Activated T-cell treated with anti-CD3 and anti-CD28 coated beads, Interleukin-2, amount 50 U/mL, for 1 hour (primary cell): ENCODE measurements at regions not wholly inside any gene's neighbourhood (a gene's known extent, or its start where the extent isn't known, plus 50 kb on each side); places are given as distances from the start of the nearest gene placed in this dataset.

ENCODE experiments used
- DNase-seq: peaks from one replicate; pipeline ENCODE4 v3.0.0-alpha.2; 2020

DNA sequence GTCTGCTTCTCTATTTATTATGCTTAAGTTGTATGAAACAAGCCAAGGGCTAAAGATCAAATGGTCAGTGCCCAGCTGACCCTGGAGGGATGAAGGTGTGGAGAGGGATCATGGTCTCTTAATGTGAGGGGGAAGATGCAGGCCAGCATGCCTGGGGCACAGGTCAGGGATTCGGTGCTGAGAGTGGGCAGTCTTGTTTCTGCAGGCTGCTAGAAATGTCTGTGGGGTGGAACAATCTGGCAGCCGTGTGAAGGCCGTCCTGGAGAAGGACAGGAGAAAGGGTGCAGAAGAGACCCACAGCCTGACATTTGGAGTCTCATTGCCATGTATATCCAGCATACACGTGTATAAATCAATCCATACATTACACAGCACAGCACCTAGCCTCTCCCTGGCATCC, 258.3 kb upstream of the MOCS1 start:
- no peak for DNase-seq

DNA sequence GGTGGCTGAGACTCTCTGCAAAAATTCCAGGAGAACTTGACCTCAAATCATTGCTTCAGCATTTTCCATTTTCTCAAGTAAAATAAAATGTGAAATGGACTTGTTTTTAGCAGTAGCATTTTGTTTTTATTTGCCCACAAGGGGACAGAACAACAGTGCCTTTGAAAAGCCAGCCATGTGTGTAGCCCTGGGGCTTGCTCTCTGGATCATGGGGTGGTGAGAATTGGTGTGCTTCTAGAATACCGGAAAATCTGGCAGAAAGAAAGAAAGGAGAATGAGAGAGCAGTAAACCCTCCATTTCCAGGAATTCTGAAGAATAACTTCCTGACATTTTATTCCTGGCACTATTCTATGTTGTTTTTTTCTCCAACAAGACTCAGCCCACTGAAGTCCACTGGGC, 254.7 kb upstream of the MOCS1 start:
- no peak for DNase-seq

DNA sequence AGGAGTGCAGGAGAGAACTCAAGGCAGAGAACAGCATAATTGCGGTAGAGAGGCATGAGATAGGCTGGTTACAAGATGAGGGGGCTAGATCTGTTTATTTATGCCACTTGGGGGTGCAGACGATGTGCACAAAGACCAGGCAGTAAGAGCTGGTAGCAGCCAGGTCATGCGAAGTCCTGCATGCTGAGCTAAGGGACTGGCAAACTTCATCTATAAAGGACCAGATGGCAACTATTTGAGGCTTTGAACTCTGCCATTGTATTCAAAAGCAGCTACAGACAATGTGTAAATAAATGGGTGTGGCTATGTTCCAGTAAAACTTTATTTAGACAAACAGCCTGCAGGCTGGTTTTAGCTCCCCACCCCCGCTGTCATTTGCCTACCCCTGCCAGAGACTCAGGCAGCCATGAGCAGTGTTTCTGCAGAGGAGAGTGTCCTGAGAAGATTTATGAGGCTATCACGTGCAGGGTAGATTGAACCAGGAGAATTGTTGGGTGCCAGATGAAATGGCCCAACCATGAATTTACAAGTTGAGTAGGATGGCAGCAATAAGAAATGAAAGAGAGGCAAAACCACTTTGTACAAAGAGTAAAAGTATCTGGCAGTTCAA, 253.4 kb upstream of the MOCS1 start:
- DNase-seq = no peak

DNA sequence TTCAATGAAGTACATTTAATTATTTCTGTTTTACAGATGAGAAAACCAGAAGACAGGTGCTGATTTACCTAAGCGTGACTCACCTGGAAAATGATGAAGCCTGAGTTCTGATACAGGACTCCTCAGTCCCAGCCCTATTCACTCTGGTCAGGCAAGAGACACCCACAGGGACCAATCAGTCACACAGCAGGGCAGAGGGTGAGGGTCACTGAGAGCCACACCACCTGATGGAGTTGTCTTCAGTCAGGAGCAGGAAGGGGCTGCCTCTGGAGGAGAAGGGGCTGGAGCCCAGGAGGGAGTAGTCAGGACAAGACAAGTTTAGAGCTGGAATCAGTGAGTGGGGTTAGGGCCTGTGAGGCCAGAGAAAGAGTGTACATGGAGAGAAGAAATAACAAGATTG, 251.2 kb upstream of the MOCS1 start:
- DNase-seq = no peak

DNA sequence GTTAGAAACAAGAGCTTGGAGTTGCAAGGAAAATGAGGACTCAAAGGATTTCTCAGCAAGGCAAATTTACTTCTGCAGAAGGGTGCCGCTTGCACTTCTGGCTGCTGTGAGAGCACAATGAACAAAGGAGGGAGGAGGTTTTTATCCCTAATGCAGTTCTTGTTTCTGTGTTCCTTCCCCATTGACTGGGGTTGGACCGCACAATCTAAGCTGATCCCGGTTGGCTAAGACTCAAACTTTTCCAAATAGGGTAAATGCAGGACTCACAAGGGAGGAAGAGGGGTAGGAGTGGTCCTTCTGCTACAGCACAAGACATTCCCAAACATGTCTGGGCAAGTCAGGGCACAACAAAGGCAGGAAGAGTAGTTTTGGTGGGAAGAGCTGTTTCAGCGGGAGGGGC, 249.6 kb upstream of the MOCS1 start:
- no peak for DNase-seq

DNA sequence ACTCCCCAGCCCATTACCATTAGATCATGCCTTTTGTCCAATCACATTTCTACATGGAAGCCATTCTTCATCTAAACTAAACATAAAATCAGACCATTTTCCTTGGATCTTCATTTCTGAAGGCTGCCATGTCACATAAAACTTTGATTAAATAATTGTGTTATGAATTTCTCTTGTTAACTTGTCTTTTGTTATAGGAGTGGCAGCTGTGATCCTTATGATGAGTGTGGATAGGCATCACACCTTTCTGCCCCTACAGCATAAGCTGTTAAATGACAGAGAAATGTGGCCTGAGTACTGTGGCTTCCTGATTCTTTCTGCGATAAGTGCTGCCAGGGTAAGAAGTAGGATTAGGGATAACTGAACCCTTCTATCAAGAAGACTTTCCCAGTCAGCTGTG, 247.1 kb upstream of the MOCS1 start:
- no peak for DNase-seq

DNA sequence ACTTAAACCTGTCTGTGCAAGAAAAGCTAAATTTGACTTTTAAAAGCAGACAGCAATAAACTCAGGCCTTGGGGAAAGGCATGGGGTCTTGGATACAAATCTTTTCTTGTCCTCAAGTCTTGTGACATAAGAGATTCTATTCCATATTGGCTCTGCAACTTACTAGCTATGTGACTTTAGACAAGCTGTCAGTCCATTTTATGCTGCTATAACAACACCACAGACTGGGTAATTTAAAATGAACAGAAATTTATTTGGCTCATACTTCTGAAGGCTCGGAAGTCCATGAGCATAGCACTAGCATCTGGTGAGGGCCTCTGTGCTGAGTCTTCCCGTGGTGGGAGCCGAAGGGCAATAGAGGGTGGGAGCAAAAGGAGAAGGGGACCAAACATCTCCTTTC, 246.0 kb upstream of the MOCS1 start:
- DNase-seq = no peak

DNA sequence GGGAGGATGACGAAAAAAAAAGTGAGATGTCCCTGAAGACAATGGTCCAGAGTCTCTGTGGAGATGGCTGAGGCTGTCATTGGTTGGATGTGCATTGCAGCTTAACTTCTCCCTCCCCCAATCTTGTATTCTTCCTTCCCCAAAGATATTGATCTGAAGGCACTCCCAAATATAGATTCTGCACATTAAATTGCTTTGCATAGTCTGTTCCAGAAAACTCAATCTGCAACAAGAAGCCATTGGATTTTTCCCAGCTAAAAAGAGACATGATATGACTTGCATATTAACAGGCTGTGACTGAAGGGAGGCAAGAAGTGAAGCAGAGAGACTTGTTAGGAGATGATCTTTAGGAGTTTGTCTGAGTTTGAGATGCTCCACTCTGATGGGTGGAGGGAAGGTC, 245.2 kb upstream of the MOCS1 start:
- DNase-seq = no peak

DNA sequence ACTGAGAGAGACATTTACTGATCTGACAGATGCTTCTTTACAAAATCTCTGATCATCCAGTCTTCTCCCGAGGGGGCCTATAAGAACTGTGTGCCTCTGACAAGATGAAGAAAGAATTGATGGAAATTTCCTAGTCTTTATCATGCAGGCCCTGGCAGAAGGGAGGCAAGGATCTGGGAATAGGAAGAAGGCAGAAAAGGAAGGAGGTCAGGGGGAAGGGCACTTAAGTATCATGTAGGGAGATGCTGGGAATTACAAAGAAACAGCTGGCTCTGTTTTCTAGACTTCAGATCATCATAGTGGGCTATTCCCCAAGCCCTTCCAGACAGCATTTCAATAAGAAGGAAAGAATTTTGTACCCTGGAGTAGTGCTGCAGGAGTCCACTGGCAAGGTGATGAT, 243.3 kb upstream of the MOCS1 start:
- no peak for DNase-seq

DNA sequence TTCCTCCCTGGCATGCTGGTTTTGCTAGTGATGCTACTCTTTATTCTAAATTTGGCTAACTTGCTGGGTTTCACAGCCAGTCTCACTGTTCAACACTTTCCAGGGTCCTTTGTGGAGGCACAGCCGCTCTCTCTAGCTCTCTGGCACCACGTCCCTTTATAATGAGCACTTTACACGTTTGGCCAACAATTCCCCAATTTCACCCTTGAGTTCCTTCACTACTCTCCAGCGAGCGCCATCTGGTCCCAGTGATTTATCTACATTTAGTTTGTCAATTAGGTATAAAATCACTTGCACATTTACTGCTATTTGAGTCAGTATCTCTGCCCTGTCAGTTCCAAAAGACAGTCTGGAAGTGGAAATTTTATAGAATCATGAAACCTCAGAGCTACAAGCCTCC, 241.9 kb upstream of the MOCS1 start:
- no peak for DNase-seq

DNA sequence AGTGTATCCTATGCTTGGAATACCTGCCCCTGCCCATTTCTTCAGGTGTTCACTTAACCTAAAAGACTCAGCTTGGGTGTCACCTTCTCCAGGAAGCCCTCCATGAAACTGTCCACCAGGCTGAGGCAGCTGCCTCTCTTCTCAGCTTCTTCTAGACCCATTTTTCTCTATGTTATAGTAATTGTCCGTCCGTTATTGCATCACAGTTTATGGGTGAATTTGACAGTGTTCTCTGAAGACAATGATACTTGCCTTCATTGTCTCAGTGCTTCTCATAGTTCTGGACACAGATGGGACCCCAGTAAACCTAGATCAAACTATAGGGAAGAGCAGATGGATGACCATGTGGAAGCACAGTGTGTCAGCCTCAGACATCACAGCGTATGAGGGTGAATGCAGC, 238.0 kb upstream of the MOCS1 start:
- no peak for DNase-seq

DNA sequence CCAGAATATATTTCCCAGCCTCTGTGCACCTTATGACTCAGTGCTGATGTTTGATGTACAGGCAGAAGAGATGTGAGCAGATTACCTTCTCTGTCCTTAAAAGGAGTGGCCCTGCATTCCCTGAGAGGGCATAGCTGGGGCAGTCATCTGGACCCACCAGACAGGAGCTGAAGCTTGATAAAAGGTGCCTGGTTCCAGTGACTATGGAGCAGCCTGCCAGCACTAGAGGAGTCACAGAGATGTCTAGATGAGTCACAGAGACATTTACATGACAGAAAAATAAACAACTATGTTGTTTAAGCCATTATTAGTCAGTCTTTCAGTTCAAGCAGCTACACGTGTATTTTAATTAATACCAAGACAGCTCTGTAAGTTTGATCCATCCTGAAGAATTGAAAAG, 237.1 kb upstream of the MOCS1 start:
- no peak for DNase-seq

DNA sequence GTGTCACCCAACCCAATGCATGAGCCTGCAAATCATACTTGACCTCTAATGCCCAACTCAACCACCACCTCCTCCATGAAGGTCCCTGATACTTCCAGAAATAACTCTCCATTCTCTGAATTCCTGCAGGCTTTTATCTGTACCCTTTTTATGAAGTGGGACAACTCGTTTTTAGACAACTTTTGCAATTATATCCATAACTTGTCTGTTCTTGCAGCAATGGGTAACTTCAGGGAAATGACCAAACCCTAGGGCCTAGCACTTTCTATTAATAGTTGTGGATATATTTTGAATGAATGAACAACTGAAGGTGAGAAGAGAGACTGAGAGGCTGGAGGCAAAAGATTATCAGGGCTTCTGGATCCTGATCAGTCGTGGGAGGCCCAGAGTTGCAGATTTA, 236.6 kb upstream of the MOCS1 start:
- no peak for DNase-seq

DNA sequence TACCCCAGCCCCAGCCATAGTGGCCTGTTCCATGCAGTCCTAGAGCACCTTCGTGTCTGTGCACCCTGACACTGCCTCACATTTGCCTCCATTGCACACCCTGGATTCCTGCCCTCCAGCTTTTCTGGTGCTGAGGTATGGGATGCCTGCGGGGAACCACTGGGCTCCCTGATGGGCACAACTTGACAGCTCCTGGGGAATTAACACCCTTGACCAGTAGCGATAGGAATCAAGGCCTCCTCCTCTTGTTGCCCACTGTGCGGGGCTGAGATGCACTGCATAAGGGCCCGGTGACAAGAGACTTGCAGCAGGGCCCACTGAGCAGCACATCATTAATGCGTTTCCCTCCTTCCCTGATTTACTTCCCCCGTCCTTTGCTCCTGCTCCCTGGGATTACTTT, 235.6 kb upstream of the MOCS1 start:
- DNase-seq = no peak

DNA sequence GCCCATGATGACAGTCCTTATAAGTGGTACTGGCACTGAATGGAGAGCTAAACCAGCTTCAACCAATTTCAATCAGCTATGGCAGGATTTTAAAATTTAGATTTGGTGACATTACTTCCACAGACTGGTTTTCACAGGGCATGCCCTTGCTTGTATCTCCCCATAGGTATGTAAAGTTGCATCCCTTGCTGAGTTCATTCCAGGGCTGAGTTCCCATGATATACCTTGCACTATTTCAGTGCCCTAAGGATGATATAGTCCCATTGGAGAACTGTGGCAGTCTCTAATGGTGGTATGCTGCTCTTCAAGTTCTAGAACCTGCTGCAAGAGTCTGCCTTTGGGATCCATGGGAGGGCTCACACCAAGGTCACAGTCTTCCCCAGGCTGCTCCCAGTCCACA, 232.7 kb upstream of the MOCS1 start:
- DNase-seq = no peak

DNA sequence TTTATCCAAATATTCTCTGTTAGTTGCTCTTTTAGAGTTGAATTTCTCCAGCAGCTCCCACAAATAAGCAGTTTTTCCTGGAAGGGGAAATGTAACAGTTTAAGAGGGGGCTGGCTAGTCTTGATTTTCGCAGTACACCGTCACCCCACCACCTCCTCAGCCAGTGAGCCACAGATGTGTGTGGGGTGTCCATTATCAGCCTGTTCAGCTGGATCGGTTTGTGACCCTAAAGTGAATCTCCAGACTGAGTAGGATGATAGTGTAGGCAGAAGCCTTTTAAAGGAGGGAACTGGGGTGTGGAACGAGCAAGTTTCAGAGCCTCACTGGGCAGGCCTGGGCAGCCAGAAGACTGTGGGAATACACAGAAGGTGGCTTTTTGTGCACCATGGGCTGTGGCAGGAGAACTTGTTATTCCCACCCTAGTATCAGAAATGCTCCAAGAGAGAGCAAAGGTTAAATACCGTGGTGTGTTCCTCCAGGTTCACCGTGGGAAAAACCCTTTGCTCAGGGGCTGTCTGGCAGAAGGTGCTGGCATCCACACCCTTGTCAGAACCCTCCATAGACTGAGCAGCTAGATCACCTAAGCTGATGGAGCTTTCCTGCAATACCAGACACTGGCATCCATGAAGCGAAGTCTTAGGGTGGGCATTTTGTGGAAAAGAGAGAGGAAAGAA, 230.9 kb upstream of the MOCS1 start:
- DNase-seq = no peak

DNA sequence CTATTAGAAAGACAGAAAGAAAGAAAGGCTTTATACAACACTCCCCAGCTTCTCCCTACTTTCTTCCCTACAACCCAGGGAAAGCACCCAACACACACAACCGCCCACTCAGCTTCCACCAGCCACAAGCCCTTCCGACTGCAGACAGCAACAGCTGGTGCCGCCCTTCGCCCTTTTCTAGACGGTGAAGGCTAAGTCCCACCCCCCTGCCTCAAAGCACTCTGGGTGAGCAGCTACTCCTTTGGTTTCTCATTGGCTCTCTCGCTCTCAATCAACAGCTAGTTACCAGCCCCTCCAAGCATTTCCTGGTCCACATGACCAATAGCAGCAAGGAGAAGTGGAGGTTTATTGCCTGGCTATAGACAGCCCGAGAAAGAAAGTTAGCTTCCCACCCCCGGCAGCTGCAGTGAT, 230.1 kb upstream of the MOCS1 start:
- no peak for DNase-seq

DNA sequence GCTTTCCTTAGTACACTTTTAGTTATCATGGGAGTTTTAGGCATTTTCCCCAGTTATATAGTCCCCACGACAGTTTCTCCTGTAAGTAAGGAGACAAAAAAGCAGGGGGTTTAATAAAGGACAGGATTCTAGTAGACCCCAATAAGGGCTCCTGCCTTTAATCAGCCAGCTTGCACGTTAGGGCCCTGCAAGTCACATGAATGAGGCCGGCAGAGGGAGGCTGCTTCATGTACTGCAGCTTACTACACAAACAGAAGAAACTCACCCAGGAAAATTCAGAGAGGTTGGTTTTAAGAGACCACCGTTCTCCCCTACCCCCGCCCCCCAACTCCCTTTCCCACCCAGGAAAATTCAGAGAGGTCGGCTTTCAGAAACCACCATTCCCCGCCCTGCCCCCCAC, 229.7 kb upstream of the MOCS1 start:
- DNase-seq = no peak

DNA sequence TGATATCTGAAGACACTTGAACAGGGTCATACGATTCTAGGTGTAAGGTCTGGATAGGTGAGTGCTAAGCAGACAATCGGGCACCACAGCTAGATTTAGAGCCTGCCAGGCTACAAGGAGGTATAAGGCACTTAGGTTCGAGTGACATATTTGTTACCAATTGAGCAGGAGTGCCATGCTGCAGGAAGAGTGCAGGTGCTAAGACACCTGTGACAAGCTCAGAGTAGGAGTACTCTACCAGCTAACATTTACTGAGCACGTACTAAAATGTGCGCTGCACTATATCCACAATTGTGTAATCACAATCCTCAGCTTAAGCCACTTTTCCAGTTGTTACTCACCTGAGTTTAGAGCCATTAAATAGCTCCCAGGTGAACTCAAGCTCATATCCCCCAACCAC, 227.8 kb upstream of the MOCS1 start:
- no peak for DNase-seq

DNA sequence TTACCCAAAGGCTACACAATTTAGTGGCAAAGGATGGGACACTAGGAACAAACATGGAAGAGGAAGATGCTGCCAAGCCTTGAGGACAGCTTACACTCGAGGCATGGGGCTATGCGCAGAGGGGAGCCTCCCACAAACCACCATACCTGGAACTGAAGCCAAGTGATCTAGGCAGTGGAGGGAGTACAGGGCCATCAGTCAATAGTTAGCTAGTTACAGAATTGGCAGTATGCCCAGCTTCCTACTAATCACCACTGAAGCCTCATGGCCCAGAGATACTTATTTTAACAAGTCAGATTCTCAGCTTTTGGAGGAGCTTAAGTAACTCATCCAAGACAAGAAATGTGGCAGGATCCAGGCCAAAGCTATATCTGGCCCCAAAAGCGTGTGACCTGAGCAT, 226.6 kb upstream of the MOCS1 start:
- DNase-seq = no peak

DNA sequence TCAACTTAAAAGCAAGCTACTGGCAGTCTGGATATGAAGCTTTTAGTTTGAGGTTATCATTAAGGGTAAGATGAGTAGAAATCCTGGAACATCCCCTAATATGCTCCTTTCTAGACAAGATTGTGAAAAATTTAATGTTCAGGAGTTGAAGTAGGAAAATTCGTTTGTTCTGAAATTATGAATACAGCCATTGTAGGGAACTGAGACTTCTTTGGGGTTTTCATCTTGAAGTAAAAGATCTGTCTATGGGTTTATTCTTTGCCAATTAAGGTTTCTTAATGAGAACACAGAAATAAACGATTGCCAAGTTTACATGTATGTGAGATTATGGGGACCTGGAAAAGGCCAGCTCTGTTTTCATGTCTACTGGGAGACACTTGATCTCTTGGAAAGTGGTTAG, 225.6 kb upstream of the MOCS1 start:
- DNase-seq = no peak

DNA sequence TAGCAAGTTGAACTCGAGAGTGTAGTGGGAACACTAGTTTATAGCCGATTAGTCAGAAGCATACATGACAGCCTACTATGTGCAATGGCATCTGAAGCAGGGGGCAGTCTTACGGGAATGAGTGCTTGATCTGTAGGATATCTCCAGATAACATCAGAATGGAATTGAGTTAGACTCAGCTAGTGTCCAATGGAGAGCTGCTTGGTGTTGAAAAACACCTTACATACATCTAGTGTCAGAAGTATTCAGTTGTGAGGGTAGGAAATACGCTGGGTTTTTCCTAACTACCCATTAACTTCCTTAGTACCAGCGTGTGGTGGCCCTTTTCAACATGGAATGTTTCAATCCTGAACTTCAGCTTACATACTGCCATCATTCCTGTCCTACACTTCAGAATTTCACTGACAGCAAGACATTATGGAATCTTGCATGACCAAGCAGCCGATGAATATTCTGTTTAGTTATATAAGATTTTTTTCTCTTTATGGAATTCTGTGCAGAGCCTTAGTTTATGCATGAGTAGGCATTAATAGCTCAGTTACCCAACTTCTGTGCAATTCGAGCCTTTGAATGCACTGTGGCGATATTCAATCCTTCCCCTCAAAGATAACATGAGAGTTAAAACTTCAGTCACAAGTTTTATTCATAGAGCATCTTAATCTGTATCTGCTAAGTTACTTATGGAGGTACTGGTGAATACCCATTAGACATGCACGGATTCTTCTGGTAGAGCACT, 218.6 kb upstream of the MOCS1 start:
- DNase-seq = no peak

DNA sequence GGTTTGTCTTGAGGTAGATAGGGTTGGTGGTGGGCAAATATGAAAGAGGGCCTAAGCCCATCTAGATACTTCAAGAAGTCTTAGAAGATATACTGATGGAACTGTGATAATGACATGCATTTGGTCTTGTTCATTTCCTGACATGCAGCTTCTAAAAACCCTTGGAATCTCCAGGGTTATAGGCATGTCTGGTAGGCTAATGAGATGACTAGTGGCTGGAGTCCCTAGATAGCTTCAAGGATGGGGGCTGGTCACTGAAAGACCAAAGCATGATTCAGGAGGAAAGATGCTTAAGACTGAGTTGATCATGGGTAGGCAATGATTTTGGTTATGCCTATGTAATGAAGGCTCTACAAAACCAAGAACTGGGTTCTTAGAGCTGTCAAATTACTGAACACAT, 217.9 kb upstream of the MOCS1 start:
- no peak for DNase-seq

DNA sequence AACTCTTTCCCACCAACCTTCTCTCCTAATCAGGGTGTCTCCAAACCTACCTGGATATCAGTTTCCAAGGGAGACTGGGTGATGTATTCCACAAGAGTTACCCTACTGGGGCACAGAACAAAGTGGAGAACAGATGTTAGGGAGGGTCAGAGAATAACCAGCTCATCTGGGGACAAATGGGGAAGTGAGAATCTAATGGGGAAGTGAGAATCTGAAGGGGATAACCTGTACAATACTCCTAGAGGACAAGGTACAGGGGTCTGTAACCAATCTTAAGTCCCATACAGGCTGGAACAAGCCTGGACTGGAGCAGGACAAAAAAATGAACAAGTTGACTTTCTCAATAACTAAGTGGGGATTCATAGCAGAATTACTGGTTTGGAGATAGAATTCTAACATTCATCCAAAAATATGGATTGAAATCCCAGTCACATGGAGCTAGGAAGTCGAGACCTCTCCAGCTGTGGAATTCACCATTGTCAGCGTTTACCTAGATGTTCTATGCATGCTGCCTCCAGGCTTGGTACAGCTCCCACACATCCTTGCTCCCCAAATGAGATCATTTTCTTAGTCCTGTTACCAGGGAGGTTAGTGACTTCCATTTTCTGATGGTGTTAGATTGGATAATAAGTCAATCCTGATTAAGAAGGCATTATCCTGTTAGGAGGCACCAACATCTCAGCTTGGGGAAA, 214.8 kb upstream of the MOCS1 start:
- DNase-seq = no peak
